Trophoblast cell (in vitro differentiated cells and primary cell): ENCODE measurements at regions not wholly inside any gene's neighbourhood (a gene's known extent, or its start where the extent isn't known, plus 50 kb on each side); places are given as distances from the start of the nearest gene placed in this dataset.

Source experiments
- DNase-seq, 2 donors: peaks; one replicate each; pipeline ENCODE4 v3.0.0-alpha.2; 2016
- H2AFZ ChIP-seq: 2 replicates; pipeline ENCODE4 v1.6.1; 2013; ENCODE audit warnings: low read length, moderate library complexity, mild to moderate bottlenecking; ENCODE audit not compliant: insufficient read depth, poor library complexity
- H2AK5ac ChIP-seq: 2 replicates; pipeline ENCODE4 v1.6.1; 2013; ENCODE audit warnings: mild to moderate bottlenecking, low read length
- H2BK120ac ChIP-seq: 2 replicates; pipeline ENCODE4 v1.6.1; 2013; ENCODE audit warnings: low read length, mild to moderate bottlenecking, moderate library complexity; ENCODE audit not compliant: insufficient read depth, poor library complexity
- H2BK12ac ChIP-seq: 2 replicates; pipeline ENCODE4 v1.6.1; 2013; ENCODE audit warnings: mild to moderate bottlenecking, low read length, moderate library complexity
- H2BK5ac ChIP-seq: 2 replicates; pipeline ENCODE4 v1.6.1; 2013; ENCODE audit warnings: low read length, low read depth, moderate library complexity, mild to moderate bottlenecking; ENCODE audit not compliant: poor library complexity
- H3K14ac ChIP-seq: 2 replicates; pipeline ENCODE4 v1.6.1; 2013; ENCODE audit warnings: mild to moderate bottlenecking, low read length
- H3K18ac ChIP-seq: 2 replicates; pipeline ENCODE4 v1.6.1; 2013; ENCODE audit warnings: mild to moderate bottlenecking, low read length
- H3K23ac ChIP-seq: 2 replicates; pipeline ENCODE4 v1.6.1; 2013; ENCODE audit warnings: low read length
- H3K27ac ChIP-seq: 2 replicates; pipeline ENCODE4 v1.5.1; 2013; ENCODE audit warnings: low read depth, mild to moderate bottlenecking, inconsistent platforms, low read length, moderate library complexity
- H3K27me3 ChIP-seq: 2 replicates; pipeline ENCODE4 v1.6.1; 2013; ENCODE audit warnings: inconsistent platforms, mild to moderate bottlenecking, low read length, moderate library complexity; ENCODE audit not compliant: insufficient read depth
- H3K36me3 ChIP-seq, 2 experiments: 1 replicate in 1 of 2; 2 replicates in 1 of 2; pipeline ENCODE4 v1.6.1; 2013; ENCODE audit warnings: low read length in 2 of 2, mild to moderate bottlenecking in 2 of 2, moderate library complexity in 1 of 2; ENCODE audit not compliant: insufficient read depth in 2 of 2, control insufficient read depth in 1 of 2
- H3K4ac ChIP-seq: 2 replicates; pipeline ENCODE4 v1.6.1; 2013; ENCODE audit warnings: low read depth, mild to moderate bottlenecking, low read length, moderate library complexity
- H3K4me1 ChIP-seq, 2 experiments: 1 replicate in 1 of 2; 2 replicates in 1 of 2; pipeline ENCODE4 v1.6.1; 2013; ENCODE audit warnings: low read length in 2 of 2, mild to moderate bottlenecking in 2 of 2, moderate library complexity in 1 of 2; ENCODE audit not compliant: insufficient read depth in 2 of 2, control insufficient read depth in 1 of 2
- H3K4me2 ChIP-seq: 2 replicates; pipeline ENCODE4 v1.6.1; 2013; ENCODE audit warnings: inconsistent platforms, mild to moderate bottlenecking, low read length, moderate library complexity
- H3K4me3 ChIP-seq: 2 replicates; pipeline ENCODE4 v1.5.1; 2013; ENCODE audit warnings: mild to moderate bottlenecking, low read depth, low read length, inconsistent platforms
- H3K79me1 ChIP-seq: one replicate; pipeline ENCODE4 v1.6.1; 2013; ENCODE audit warnings: low read length
- H3K79me2 ChIP-seq: 2 replicates; pipeline ENCODE4 v1.6.1; 2013; ENCODE audit warnings: low read length, mild to moderate bottlenecking; ENCODE audit not compliant: control insufficient read depth, insufficient read depth, poor library complexity
- H3K9ac ChIP-seq: 2 replicates; pipeline ENCODE4 v1.6.1; 2013; ENCODE audit warnings: mild to moderate bottlenecking, low read length
- H3K9me3 ChIP-seq: 2 replicates; pipeline ENCODE4 v1.6.1; 2013; ENCODE audit warnings: low read depth, mild to moderate bottlenecking, control low read depth, inconsistent platforms, low read length; ENCODE audit not compliant: insufficient read depth
- H4K12ac ChIP-seq: 2 replicates; pipeline ENCODE4 v1.6.1; 2013; ENCODE audit warnings: low read depth, mild to moderate bottlenecking, low read length, moderate library complexity
- H4K8ac ChIP-seq: 2 replicates; pipeline ENCODE4 v1.6.1; 2013; ENCODE audit warnings: low read depth, mild to moderate bottlenecking, low read length, moderate library complexity
- H4K91ac ChIP-seq: one replicate; pipeline ENCODE4 v1.6.1; 2013; ENCODE audit warnings: low read depth, mild to moderate bottlenecking, low read length, moderate library complexity
- WGBS: extraction: QIAGEN DNeasy Blood & Tissue Kit; methylation state at CpG from one replicate; pipeline ENCODE4 v1.1.7; 2013; ENCODE audit warnings: missing lambda C conversion rate; ENCODE audit not compliant: insufficient read length, insufficient coverage; ENCODE audit errors: extremely low coverage; 5-methylcytosine and 5-hydroxymethylcytosine counted together

- no peak overlapping the region for H4K8ac ChIP-seq
- H3K27me3 ChIP-seq, result no peaks in the 10 kb centered on the region
- no peak overlapping the region for H3K4ac ChIP-seq
- H2AK5ac ChIP-seq, result no peak overlapping the region
- no peak overlapping the region for H2BK12ac ChIP-seq
- no peak overlapping the region for H3K9ac ChIP-seq
- H3K4me1 ChIP-seq, result no peaks in the 10 kb centered on the region
- H3K18ac ChIP-seq, result no peak overlapping the region
- no peaks in the 10 kb centered on the region for H3K36me3 ChIP-seq
- H3K4me2 ChIP-seq, result no peak overlapping the region
- no peaks in the 10 kb centered on the region for H3K79me1 ChIP-seq
- no peaks in the 10 kb centered on the region for H3K9me3 ChIP-seq
- no peak overlapping the region for H2AFZ ChIP-seq
- no peak overlapping the region for H3K4me3 ChIP-seq
- H2BK5ac ChIP-seq, result no peak overlapping the region
- no peak overlapping the region for H3K27ac ChIP-seq
- no CpG with 5 or more reads among the region's 3 CpGs for WGBS
- no peak overlapping the region for H3K14ac ChIP-seq
- H4K91ac ChIP-seq, result no peak overlapping the region
- H3K23ac ChIP-seq, result no peak overlapping the region
- no peaks in the 10 kb centered on the region for H3K79me2 ChIP-seq
- H2BK120ac ChIP-seq, result no peak overlapping the region
- no peak for DNase-seq
- H4K12ac ChIP-seq, result no peak overlapping the region
Measured at GRCh38 chr7:84372155-84372621, 177.6 kb upstream of the SEMA3A start.

GRCh38 chr7:84370114-84370513, 175.5 kb upstream of the SEMA3A start:
- H3K23ac ChIP-seq, result no peak overlapping the region
- H3K36me3 ChIP-seq, result no peaks in the 10 kb centered on the region
- WGBS, result no CpG with 5 or more reads among the region's 2 CpGs
- no peak overlapping the region for H2BK5ac ChIP-seq
- H3K4ac ChIP-seq, result no peak overlapping the region
- no peak overlapping the region for H4K12ac ChIP-seq
- H3K18ac ChIP-seq, result no peak overlapping the region
- H3K9ac ChIP-seq, result no peak overlapping the region
- no peaks in the 10 kb centered on the region for H3K4me1 ChIP-seq
- no peak overlapping the region for H3K27ac ChIP-seq
- H3K14ac ChIP-seq, result no peak overlapping the region
- H2BK12ac ChIP-seq, result no peak overlapping the region
- no peaks in the 10 kb centered on the region for H3K9me3 ChIP-seq
- no peak overlapping the region for H4K8ac ChIP-seq
- no peak for DNase-seq
- H3K4me3 ChIP-seq, result no peak overlapping the region
- no peaks in the 10 kb centered on the region for H3K27me3 ChIP-seq
- H4K91ac ChIP-seq, result no peak overlapping the region
- no peaks in the 10 kb centered on the region for H3K79me2 ChIP-seq
- no peak overlapping the region for H2AFZ ChIP-seq
- H3K4me2 ChIP-seq, result no peak overlapping the region
- no peak overlapping the region for H2AK5ac ChIP-seq
- no peak overlapping the region for H2BK120ac ChIP-seq
- no peaks in the 10 kb centered on the region for H3K79me1 ChIP-seq

GRCh38 chr7:84368122-84368521, 173.5 kb upstream of the SEMA3A start:
- H2BK5ac ChIP-seq, result no peak overlapping the region
- WGBS, result no CpG with 5 or more reads among the region's 1 CpG

GRCh38 chr7:84364708-84365107, 170.1 kb upstream of the SEMA3A start:
- Histone ChIP-seq H3K79me2 (no peaks in the 10 kb centered on the region), H4K91ac (no peak overlapping the region), H3K4ac (no peak overlapping the region), H3K9ac (no peak overlapping the region), H3K23ac (no peak overlapping the region), H2BK5ac (no peak overlapping the region), H3K27me3 (no peaks in the 10 kb centered on the region), H2BK12ac (no peak overlapping the region), H3K27ac (no peak overlapping the region), H3K4me2 (no peak overlapping the region), H3K79me1 (no peaks in the 10 kb centered on the region), H2BK120ac (no peak overlapping the region), H2AK5ac (no peak overlapping the region), H3K4me3 (no peak overlapping the region), H4K8ac (no peak overlapping the region), H3K14ac (no peak overlapping the region), H3K36me3 (no peaks in the 10 kb centered on the region), H2AFZ (no peak overlapping the region), H3K9me3 (no peaks in the 10 kb centered on the region), H3K4me1 (no peaks in the 10 kb centered on the region), H3K18ac (no peak overlapping the region), H4K12ac (no peak overlapping the region)
- no CpG with 5 or more reads among the region's 1 CpG for WGBS
- DNase-seq, result no peak

More at GRCh38 chr7:84368122-84368521, 173.5 kb upstream of the SEMA3A start:
- Histone ChIP-seq H4K91ac (no peak overlapping the region), H3K36me3 (no peaks in the 10 kb centered on the region), H4K12ac (no peak overlapping the region), H2BK12ac (no peak overlapping the region), H3K9ac (no peak overlapping the region), H3K23ac (no peak overlapping the region), H3K4me2 (no peak overlapping the region), H3K4ac (no peak overlapping the region), H4K8ac (no peak overlapping the region), H2AK5ac (no peak overlapping the region), H3K27me3 (no peaks in the 10 kb centered on the region), H3K79me2 (no peaks in the 10 kb centered on the region), H3K4me3 (no peak overlapping the region), H3K14ac (no peak overlapping the region), H2BK120ac (no peak overlapping the region), H3K18ac (no peak overlapping the region), H3K9me3 (no peaks in the 10 kb centered on the region), H3K79me1 (no peaks in the 10 kb centered on the region), H3K27ac (no peak overlapping the region), H3K4me1 (no peaks in the 10 kb centered on the region), H2AFZ (no peak overlapping the region)
- no peak for DNase-seq
